ENCODE measurements at regions not wholly inside any gene's neighbourhood (a gene's known extent, or its start where the extent isn't known, plus 50 kb on each side); places are given as distances from the start of the nearest gene placed in this dataset.

DNA sequence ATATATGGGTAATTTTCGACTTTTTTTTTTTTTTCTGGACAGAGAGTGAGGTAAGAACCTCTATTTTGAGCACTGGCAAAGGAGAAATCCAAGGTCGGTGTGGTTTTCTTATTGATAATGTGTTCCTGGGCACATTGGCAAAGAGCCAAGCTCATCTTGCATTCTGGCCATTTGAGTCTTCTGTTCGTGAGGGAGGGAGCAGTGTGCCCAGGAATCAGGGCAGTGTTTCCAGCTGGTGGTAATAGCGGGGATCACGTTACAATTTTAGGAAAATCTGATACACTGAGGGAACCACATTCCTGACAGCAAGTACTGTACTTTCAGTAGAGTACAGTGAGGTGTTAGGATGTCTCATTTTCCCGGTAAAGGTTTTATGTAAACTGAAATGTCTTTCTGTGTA is 442.3 kb upstream of the MAP3K7 start:
- TF ChIP-seq, protein P1, sequence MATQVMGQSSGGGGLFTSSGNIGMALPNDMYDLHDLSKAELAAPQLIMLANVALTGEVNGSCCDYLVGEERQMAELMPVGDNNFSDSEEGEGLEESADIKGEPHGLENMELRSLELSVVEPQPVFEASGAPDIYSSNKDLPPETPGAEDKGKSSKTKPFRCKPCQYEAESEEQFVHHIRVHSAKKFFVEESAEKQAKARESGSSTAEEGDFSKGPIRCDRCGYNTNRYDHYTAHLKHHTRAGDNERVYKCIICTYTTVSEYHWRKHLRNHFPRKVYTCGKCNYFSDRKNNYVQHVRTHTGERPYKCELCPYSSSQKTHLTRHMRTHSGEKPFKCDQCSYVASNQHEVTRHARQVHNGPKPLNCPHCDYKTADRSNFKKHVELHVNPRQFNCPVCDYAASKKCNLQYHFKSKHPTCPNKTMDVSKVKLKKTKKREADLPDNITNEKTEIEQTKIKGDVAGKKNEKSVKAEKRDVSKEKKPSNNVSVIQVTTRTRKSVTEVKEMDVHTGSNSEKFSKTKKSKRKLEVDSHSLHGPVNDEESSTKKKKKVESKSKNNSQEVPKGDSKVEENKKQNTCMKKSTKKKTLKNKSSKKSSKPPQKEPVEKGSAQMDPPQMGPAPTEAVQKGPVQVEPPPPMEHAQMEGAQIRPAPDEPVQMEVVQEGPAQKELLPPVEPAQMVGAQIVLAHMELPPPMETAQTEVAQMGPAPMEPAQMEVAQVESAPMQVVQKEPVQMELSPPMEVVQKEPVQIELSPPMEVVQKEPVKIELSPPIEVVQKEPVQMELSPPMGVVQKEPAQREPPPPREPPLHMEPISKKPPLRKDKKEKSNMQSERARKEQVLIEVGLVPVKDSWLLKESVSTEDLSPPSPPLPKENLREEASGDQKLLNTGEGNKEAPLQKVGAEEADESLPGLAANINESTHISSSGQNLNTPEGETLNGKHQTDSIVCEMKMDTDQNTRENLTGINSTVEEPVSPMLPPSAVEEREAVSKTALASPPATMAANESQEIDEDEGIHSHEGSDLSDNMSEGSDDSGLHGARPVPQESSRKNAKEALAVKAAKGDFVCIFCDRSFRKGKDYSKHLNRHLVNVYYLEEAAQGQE (IDR thresholded peaks at IDR 0.05), result no peak
- TF ChIP-seq, protein P2, sequence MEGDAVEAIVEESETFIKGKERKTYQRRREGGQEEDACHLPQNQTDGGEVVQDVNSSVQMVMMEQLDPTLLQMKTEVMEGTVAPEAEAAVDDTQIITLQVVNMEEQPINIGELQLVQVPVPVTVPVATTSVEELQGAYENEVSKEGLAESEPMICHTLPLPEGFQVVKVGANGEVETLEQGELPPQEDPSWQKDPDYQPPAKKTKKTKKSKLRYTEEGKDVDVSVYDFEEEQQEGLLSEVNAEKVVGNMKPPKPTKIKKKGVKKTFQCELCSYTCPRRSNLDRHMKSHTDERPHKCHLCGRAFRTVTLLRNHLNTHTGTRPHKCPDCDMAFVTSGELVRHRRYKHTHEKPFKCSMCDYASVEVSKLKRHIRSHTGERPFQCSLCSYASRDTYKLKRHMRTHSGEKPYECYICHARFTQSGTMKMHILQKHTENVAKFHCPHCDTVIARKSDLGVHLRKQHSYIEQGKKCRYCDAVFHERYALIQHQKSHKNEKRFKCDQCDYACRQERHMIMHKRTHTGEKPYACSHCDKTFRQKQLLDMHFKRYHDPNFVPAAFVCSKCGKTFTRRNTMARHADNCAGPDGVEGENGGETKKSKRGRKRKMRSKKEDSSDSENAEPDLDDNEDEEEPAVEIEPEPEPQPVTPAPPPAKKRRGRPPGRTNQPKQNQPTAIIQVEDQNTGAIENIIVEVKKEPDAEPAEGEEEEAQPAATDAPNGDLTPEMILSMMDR (IDR thresholded peaks at IDR 0.05), result no peak
- TF ChIP-seq MYC (IDR thresholded peaks at IDR 0.05; ENCODE audit: borderline replicate concordance, low read length) (no peak), POLR2A (IDR thresholded peaks at IDR 0.05; ENCODE audit: low read length) (no peak)
